ENCODE measurements at regions not wholly inside any gene's neighbourhood (a gene's known extent, or its start where the extent isn't known, plus 50 kb on each side); places are given as distances from the start of the nearest gene placed in this dataset.

- POLR2A ChIA-PET: no interaction called here
- intact Hi-C loops (cut with micrococcal nuclease; ENCODE audit: unreplicated experiment) (no loop called here), in situ Hi-C loops (cut with HindIII; ENCODE audit: low pct_unique_long_range_greater_than_20kb, low sequenced_read_pairs) (no loop called here)
- BruUV-seq (replicated peaks): no TSS peak
- CTCF ChIA-PET: no interaction called here
- H3K27me3 ChIP-seq (ENCODE audit: control insufficient read depth, insufficient read depth, low read length): no peaks in the 10 kb centered on the region; the same call in 1 of the 2 replicates
- TF ChIP-seq SIN3A (IDR thresholded peaks at IDR 0.05; ENCODE audit: borderline replicate concordance, insufficient read depth, low read depth, low read length) (no peak), CTCF (IDR thresholded peaks at IDR 0.05) (no peak), REST (IDR thresholded peaks at IDR 0.05; ENCODE audit: insufficient read depth in 1 of 2, low read depth in 2 of 2, low read length in 1 of 2) (no peak), TCF7L2 (IDR thresholded peaks at IDR 0.05; ENCODE audit: low read depth, low read length) (no peak), POLR2AphosphoS5 (IDR thresholded peaks at IDR 0.05; ENCODE audit: low read depth, low read length) (no peak)
- H3K36me3 ChIP-seq (ENCODE audit: control insufficient read depth, insufficient read depth, low read length): no peaks in the 10 kb centered on the region
- ATAC-seq: no peak
- H3K4me1 ChIP-seq (ENCODE audit: control insufficient read depth, insufficient read depth, low read length): no peaks in the 10 kb centered on the region
- H3K9me3 ChIP-seq (ENCODE audit: control insufficient read depth, insufficient read depth, low read depth, low read length): no peaks in the 10 kb centered on the region
- no peak for DNase-seq (ENCODE audit: low read depth, low spot score)
- H3K4me3 ChIP-seq (ENCODE audit: low read depth in 2 of 2, low read length in 2 of 2): no peak overlapping the region
- H3K27ac ChIP-seq (ENCODE audit: low read length): no peak overlapping the region
Measured at GRCh38 chr21:38120984-38121855, 135.6 kb upstream of the KCNJ15 start.

GRCh38 chr21:38121888-38122720 is 134.7 kb upstream of the KCNJ15 start:
- ChIA-PET POLR2A (no interaction called here), CTCF (no interaction called here)
- no peaks in the 10 kb centered on the region; the same call in 1 of the 2 replicates for H3K27me3 ChIP-seq (ENCODE audit: control insufficient read depth, insufficient read depth, low read length)
- H3K9me3 ChIP-seq (ENCODE audit: control insufficient read depth, insufficient read depth, low read depth, low read length): no peaks in the 10 kb centered on the region
- H3K27ac ChIP-seq (ENCODE audit: low read length): no peak overlapping the region
- H3K4me3 ChIP-seq (ENCODE audit: low read depth in 2 of 2, low read length in 2 of 2): no peak overlapping the region
- no peaks in the 10 kb centered on the region for H3K4me1 ChIP-seq (ENCODE audit: control insufficient read depth, insufficient read depth, low read length)
- intact Hi-C loops (cut with micrococcal nuclease; ENCODE audit: unreplicated experiment): no loop called here
- ATAC-seq (no peak), DNase-seq (ENCODE audit: low read depth, low spot score) (no peak)
- BruUV-seq (replicated peaks): no TSS peak
- no peak for TF ChIP-seq CTCF (IDR thresholded peaks at IDR 0.05)
- no peak for TF ChIP-seq SIN3A (IDR thresholded peaks at IDR 0.05; ENCODE audit: borderline replicate concordance, insufficient read depth, low read depth, low read length)
- TF ChIP-seq REST (IDR thresholded peaks at IDR 0.05; ENCODE audit: insufficient read depth in 1 of 2, low read depth in 2 of 2, low read length in 1 of 2): no peak
- no peak for TF ChIP-seq POLR2AphosphoS5 (IDR thresholded peaks at IDR 0.05; ENCODE audit: low read depth, low read length)
- TF ChIP-seq TCF7L2 (IDR thresholded peaks at IDR 0.05; ENCODE audit: low read depth, low read length): no peak
- in situ Hi-C loops (cut with HindIII; ENCODE audit: low pct_unique_long_range_greater_than_20kb, low sequenced_read_pairs): no loop called here
- no peaks in the 10 kb centered on the region for H3K36me3 ChIP-seq (ENCODE audit: control insufficient read depth, insufficient read depth, low read length)
